ENCODE measurements at regions not wholly inside any gene's neighbourhood (a gene's known extent, or its start where the extent isn't known, plus 50 kb on each side); places are given as distances from the start of the nearest gene placed in this dataset.

DNA sequence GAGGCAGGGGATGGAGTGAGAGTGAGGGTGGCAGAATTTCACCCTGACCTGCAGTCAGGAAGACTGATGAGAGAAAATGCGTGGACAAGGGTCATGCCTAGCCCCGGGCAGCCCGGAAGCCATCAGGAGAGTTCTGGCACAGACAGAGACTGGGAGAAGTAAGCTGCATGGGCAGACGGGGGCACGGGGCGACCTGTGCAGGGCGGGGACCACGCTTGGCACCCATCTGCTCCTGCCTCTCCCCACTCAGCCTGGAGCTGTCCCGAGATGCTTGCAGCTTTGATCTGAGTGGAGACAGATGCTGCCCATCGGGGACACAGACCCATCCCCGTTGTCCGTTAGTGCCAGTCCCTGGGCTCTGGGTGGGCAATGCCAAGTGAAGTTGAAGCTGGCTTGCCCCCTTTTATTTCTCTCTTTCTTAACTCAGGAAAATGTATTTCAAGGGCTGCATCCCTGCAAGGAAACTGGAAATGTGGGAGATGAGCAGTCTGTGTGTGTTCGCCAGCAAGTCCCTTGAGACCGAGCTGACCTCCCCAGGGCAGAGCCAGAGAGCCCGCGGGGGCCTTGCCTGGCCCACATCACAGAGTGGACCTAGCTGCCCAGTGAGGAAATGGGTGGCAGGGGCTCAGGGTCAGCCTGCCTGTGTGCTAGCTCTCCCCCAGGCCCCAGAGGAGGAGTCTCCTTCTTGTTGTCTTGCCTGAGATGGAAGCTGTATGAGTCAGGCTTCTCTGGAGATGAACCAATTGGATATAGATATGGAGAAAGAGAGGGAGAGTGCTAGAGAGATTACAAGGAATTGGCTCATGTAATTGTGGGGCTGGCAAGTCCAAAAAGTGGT lies 121.3 kb upstream of the C1orf174 start:
- Histone ChIP-seq H3K4me1 (ENCODE audit: insufficient read depth, low read length) (no peaks in the 10 kb centered on the region), H3K36me3 (ENCODE audit: insufficient read depth, low read length) (no peaks in the 10 kb centered on the region), H3K9ac (ENCODE audit: low read depth, low read length) (no peak overlapping the region), H3K79me2 (ENCODE audit: insufficient read depth, low read length) (no peaks in the 10 kb centered on the region), H3K4me2 (ENCODE audit: insufficient read depth, low read length) (no peak overlapping the region), H4K20me1 (ENCODE audit: insufficient read depth, low read length) (0 out of 2 replicates have a peak, but pooled peaks cover 3% of the 10 kb centered on the region), H3K9me3 (ENCODE audit: insufficient read depth, low read length, severe bottlenecking) (no peaks in the 10 kb centered on the region), H3K27me3 (ENCODE audit: insufficient read depth, low read length, poor library complexity) (no peaks in the 10 kb centered on the region), H3K4me3 (ENCODE audit: low read depth in 1 of 2, low read length in 2 of 2) (no peak overlapping the region), H3K27ac (ENCODE audit: low read length) (no peak overlapping the region), H2AFZ (ENCODE audit: low read depth, low read length) (no peak overlapping the region)
- no peak for ATAC-seq (ENCODE audit: insufficient read depth, low read depth)
- TF ChIP-seq, protein P1, sequence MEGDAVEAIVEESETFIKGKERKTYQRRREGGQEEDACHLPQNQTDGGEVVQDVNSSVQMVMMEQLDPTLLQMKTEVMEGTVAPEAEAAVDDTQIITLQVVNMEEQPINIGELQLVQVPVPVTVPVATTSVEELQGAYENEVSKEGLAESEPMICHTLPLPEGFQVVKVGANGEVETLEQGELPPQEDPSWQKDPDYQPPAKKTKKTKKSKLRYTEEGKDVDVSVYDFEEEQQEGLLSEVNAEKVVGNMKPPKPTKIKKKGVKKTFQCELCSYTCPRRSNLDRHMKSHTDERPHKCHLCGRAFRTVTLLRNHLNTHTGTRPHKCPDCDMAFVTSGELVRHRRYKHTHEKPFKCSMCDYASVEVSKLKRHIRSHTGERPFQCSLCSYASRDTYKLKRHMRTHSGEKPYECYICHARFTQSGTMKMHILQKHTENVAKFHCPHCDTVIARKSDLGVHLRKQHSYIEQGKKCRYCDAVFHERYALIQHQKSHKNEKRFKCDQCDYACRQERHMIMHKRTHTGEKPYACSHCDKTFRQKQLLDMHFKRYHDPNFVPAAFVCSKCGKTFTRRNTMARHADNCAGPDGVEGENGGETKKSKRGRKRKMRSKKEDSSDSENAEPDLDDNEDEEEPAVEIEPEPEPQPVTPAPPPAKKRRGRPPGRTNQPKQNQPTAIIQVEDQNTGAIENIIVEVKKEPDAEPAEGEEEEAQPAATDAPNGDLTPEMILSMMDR (IDR thresholded peaks at IDR 0.05; ENCODE audit: borderline replicate concordance, extremely low read depth, low read length, poor library complexity, severe bottlenecking): no peak
- no peak for TF ChIP-seq EZH2 (IDR thresholded peaks at IDR 0.05; ENCODE audit: borderline replicate concordance, low read depth, low read length, severe bottlenecking)
- no peak for DNase-seq

DNA sequence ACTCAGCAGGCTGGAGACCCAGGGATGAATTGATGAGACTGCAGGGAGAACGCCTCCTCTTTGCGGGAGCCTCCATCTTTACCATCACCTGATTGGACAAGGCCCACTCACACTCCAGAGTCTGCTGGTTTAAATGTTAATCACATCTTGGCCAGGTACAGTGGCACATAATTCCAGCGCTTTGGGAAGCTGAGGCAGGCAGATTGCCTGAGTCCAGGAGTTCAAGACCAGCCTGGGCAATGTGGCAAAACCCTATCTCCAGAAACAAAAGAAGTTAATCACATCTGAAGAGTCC lies 121.8 kb upstream of the C1orf174 start:
- H3K4me3 ChIP-seq (ENCODE audit: low read depth in 1 of 2, low read length in 2 of 2): no peak overlapping the region
- H4K20me1 ChIP-seq (ENCODE audit: insufficient read depth, low read length): 0 out of 2 replicates have a peak, but pooled peaks cover 3% of the 10 kb centered on the region
- no peak overlapping the region for H2AFZ ChIP-seq (ENCODE audit: low read depth, low read length)
- no peaks in the 10 kb centered on the region for H3K9me3 ChIP-seq (ENCODE audit: insufficient read depth, low read length, severe bottlenecking)
- ATAC-seq (ENCODE audit: insufficient read depth, low read depth) (no peak), DNase-seq (no peak)
- H3K27ac ChIP-seq (ENCODE audit: low read length): no peak overlapping the region
- H3K4me2 ChIP-seq (ENCODE audit: insufficient read depth, low read length): no peak overlapping the region
- no peaks in the 10 kb centered on the region for H3K27me3 ChIP-seq (ENCODE audit: insufficient read depth, low read length, poor library complexity)
- no peak for TF ChIP-seq EZH2 (IDR thresholded peaks at IDR 0.05; ENCODE audit: borderline replicate concordance, low read depth, low read length, severe bottlenecking)
- TF ChIP-seq, protein P1 (IDR thresholded peaks at IDR 0.05; ENCODE audit: borderline replicate concordance, extremely low read depth, low read length, poor library complexity, severe bottlenecking): no peak
- no peaks in the 10 kb centered on the region for H3K36me3 ChIP-seq (ENCODE audit: insufficient read depth, low read length)
- no peaks in the 10 kb centered on the region for H3K79me2 ChIP-seq (ENCODE audit: insufficient read depth, low read length)
- H3K9ac ChIP-seq (ENCODE audit: low read depth, low read length): no peak overlapping the region
- no peaks in the 10 kb centered on the region for H3K4me1 ChIP-seq (ENCODE audit: insufficient read depth, low read length)

DNA sequence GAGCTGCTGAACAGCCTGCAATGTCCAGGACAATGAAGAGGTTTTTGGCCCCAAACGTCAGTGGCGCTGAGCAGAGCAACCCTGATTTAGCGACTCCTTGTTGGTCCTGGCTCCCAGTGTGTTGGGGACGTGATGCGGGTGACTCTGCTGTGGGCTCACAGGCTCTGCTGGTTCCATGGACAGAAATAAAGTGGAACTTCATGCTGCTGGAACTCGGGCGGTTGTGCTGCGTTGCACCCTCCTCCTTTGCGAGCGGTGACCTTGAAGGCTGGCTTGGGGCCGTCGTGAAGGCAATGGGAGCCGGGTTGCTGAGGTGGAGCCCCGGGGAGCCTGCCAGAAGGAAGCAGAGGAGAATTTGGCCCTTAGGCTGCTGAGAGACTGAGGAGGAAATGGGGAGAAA lies 122.6 kb upstream of the C1orf174 start:
- H3K4me1 ChIP-seq (ENCODE audit: insufficient read depth, low read length): no peaks in the 10 kb centered on the region
- no peak overlapping the region for H3K27ac ChIP-seq (ENCODE audit: low read length)
- ATAC-seq (ENCODE audit: insufficient read depth, low read depth): no peak
- no peak overlapping the region for H2AFZ ChIP-seq (ENCODE audit: low read depth, low read length)
- H4K20me1 ChIP-seq (ENCODE audit: insufficient read depth, low read length): 0 out of 2 replicates have a peak, but pooled peaks cover 3% of the 10 kb centered on the region
- H3K27me3 ChIP-seq (ENCODE audit: insufficient read depth, low read length, poor library complexity): no peaks in the 10 kb centered on the region
- H3K9ac ChIP-seq (ENCODE audit: low read depth, low read length): no peak overlapping the region
- H3K4me2 ChIP-seq (ENCODE audit: insufficient read depth, low read length): no peak overlapping the region
- TF ChIP-seq, protein P1 (IDR thresholded peaks at IDR 0.05; ENCODE audit: borderline replicate concordance, extremely low read depth, low read length, poor library complexity, severe bottlenecking): no peak
- TF ChIP-seq EZH2 (IDR thresholded peaks at IDR 0.05; ENCODE audit: borderline replicate concordance, low read depth, low read length, severe bottlenecking): no peak
- H3K36me3 ChIP-seq (ENCODE audit: insufficient read depth, low read length): no peaks in the 10 kb centered on the region
- no peak for DNase-seq
- H3K79me2 ChIP-seq (ENCODE audit: insufficient read depth, low read length): no peaks in the 10 kb centered on the region
- no peak overlapping the region for H3K4me3 ChIP-seq (ENCODE audit: low read depth in 1 of 2, low read length in 2 of 2)
- no peaks in the 10 kb centered on the region for H3K9me3 ChIP-seq (ENCODE audit: insufficient read depth, low read length, severe bottlenecking)

All from DND-41 (cell line).